ENCODE measurements at regions not wholly inside any gene's neighbourhood (a gene's known extent, or its start where the extent isn't known, plus 50 kb on each side); places are given as distances from the start of the nearest gene placed in this dataset.

DNA sequence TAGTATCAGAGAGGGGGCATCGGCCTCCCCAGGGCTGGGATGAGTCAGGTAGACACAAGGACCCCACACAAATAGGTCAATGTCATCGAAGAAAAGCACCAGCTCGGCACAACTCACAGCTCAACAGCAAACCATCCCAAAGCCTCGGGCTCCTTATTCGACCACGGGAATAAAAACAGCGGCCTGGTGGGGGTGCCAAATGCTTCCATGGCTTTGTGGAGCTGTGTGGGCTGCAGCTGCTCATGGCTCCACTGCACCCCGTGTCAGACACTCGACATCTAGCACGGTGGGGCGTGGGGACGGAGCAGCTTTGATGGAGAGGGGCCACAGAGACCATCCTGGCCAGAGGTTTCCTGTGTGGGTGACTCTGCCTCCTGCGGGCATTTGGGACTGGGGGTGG, 212.5 kb upstream of the SOX1 start:
- peaks cover 7 to 22% (median 13%) of the 10 kb centered on the region in 3 donors for H3K27me3 ChIP-seq (ENCODE audit: control insufficient read depth in 3 of 3, insufficient read depth in 3 of 3, low read length in 3 of 3)
- H3K9ac ChIP-seq (ENCODE audit: low read depth in 1 of 3, low read length in 3 of 3), result no peak overlapping the region
- H3K9me3 ChIP-seq (ENCODE audit: control insufficient read depth in 3 of 3, low read length in 3 of 3), result no peaks in the 10 kb centered on the region
- no peaks in the 10 kb centered on the region for H3K4me1 ChIP-seq (ENCODE audit: control insufficient read depth in 3 of 3, insufficient read depth in 3 of 3, low read length in 3 of 3)
- H3K4me3 ChIP-seq (ENCODE audit: low read length in 3 of 3), result no peak overlapping the region
- H3K36me3 ChIP-seq (ENCODE audit: control insufficient read depth in 3 of 3, insufficient read depth in 3 of 3, low read length in 3 of 3), result no peaks in the 10 kb centered on the region
- no peak overlapping the region for H3K27ac ChIP-seq (ENCODE audit: low read depth, low read length)

DNA sequence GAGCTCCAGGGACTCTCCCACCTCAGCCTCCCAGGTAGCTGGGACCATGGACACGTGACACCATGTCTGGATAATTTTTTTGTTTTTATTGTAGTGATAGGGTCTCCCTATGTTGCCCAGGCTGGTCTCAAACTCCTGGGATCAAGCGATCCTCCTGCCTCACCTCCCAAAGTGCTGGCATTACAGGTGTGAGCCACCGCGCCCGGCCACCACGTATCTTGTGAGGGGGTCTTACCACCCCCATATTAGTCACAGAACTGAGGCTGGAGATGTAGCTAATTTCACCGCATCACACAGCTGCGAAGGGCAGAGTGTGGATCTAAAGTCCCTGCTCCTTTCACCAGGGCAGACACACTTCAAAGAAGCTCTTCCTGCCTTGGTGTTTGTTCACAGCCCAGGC, 211.8 kb upstream of the SOX1 start:
- Histone ChIP-seq H3K27me3 (ENCODE audit: control insufficient read depth in 3 of 3, insufficient read depth in 3 of 3, low read length in 3 of 3) (peaks cover 7 to 22% (median 13%) of the 10 kb centered on the region in 3 donors), H3K36me3 (ENCODE audit: control insufficient read depth in 3 of 3, insufficient read depth in 3 of 3, low read length in 3 of 3) (no peaks in the 10 kb centered on the region), H3K9ac (ENCODE audit: low read depth in 1 of 3, low read length in 3 of 3) (no peak overlapping the region), H3K9me3 (ENCODE audit: control insufficient read depth in 3 of 3, low read length in 3 of 3) (no peaks in the 10 kb centered on the region), H3K27ac (ENCODE audit: low read depth, low read length) (no peak overlapping the region), H3K4me3 (ENCODE audit: low read length in 3 of 3) (no peak overlapping the region), H3K4me1 (ENCODE audit: control insufficient read depth in 3 of 3, insufficient read depth in 3 of 3, low read length in 3 of 3) (no peaks in the 10 kb centered on the region)

DNA sequence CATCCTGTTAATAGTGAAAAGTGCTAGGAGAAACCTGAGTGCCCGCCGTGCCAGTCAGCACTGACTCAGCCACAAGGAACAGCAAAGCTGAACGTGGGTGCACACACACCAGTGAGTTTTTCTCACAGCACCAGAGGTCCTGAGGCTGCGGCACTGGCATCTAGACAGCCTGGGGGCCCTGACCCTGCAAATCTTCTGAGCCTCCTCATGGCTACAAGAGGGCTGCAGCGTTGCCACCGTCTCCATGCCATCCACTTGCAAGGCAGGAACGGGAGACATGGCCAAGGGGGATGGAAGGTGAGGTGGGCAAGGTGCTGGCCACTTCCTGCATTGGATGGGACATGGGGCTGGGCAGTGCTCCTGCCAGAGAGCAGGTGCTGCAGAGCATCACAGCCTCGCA, 211.2 kb upstream of the SOX1 start:
- Histone ChIP-seq H3K36me3 (ENCODE audit: control insufficient read depth in 3 of 3, insufficient read depth in 3 of 3, low read length in 3 of 3) (no peaks in the 10 kb centered on the region), H3K9me3 (ENCODE audit: control insufficient read depth in 3 of 3, low read length in 3 of 3) (no peaks in the 10 kb centered on the region), H3K4me3 (ENCODE audit: low read length in 3 of 3) (no peak overlapping the region), H3K27me3 (ENCODE audit: control insufficient read depth in 3 of 3, insufficient read depth in 3 of 3, low read length in 3 of 3) (peaks cover 7 to 22% (median 13%) of the 10 kb centered on the region in 3 donors), H3K4me1 (ENCODE audit: control insufficient read depth in 3 of 3, insufficient read depth in 3 of 3, low read length in 3 of 3) (no peaks in the 10 kb centered on the region), H3K9ac (ENCODE audit: low read depth in 1 of 3, low read length in 3 of 3) (no peak overlapping the region), H3K27ac (ENCODE audit: low read depth, low read length) (no peak overlapping the region)

DNA sequence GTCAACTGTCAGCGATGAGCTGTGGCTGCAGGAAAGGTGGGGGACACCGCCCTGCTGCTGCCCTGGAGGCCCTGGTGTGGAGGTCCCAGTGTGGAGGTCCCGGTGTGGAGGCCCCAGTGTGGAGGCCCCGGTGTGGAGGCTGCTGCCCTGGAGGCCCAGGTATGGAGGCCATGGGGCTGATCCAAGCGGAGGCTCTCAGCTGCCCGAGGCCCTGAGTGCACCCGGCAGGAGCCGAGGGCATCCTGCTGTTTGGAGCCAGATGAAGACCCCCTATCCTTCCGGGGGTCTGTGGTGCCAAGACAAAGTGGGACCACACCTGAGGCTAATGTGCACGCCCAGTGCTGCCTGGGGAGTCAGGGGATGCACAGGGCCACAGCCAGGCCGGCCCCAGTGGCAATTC, 210.4 kb upstream of the SOX1 start:
- Histone ChIP-seq H3K36me3 (ENCODE audit: control insufficient read depth in 3 of 3, insufficient read depth in 3 of 3, low read length in 3 of 3) (no peaks in the 10 kb centered on the region), H3K9me3 (ENCODE audit: control insufficient read depth in 3 of 3, low read length in 3 of 3) (no peaks in the 10 kb centered on the region), H3K27ac (ENCODE audit: low read depth, low read length) (no peak overlapping the region), H3K4me1 (ENCODE audit: control insufficient read depth in 3 of 3, insufficient read depth in 3 of 3, low read length in 3 of 3) (no peaks in the 10 kb centered on the region), H3K27me3 (ENCODE audit: control insufficient read depth in 3 of 3, insufficient read depth in 3 of 3, low read length in 3 of 3) (peaks cover 3 to 22% (median 13%) of the 10 kb centered on the region in 3 donors), H3K9ac (ENCODE audit: low read depth in 1 of 3, low read length in 3 of 3) (no peak overlapping the region), H3K4me3 (ENCODE audit: low read length in 3 of 3) (no peak overlapping the region)

DNA sequence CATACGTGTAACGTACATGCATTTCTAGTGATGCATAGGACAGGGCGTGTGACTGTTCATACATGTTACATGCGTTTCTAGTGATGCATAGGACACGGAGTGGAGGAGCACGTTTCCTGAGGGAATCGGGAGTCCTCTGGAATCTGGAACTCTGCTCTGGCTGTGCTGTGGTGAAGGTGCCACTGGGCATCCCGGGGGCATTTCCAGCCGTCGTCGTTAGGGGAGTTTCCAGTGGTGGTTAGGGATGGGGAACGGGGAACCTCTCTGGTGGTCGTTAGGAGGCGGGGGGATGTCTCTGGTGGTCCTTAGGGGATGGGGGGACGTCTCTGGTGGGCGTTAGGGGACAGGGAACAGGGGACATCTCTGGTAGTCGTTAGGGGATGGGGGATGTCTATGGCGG, 209.6 kb upstream of the SOX1 start:
- Histone ChIP-seq H3K9me3 (ENCODE audit: control insufficient read depth in 3 of 3, low read length in 3 of 3) (peaks cover 0 to 4% (median 2%) of the 10 kb centered on the region in 3 donors), H3K36me3 (ENCODE audit: control insufficient read depth in 3 of 3, insufficient read depth in 3 of 3, low read length in 3 of 3) (no peaks in the 10 kb centered on the region), H3K4me1 (ENCODE audit: control insufficient read depth in 3 of 3, insufficient read depth in 3 of 3, low read length in 3 of 3) (no peaks in the 10 kb centered on the region)

DNA sequence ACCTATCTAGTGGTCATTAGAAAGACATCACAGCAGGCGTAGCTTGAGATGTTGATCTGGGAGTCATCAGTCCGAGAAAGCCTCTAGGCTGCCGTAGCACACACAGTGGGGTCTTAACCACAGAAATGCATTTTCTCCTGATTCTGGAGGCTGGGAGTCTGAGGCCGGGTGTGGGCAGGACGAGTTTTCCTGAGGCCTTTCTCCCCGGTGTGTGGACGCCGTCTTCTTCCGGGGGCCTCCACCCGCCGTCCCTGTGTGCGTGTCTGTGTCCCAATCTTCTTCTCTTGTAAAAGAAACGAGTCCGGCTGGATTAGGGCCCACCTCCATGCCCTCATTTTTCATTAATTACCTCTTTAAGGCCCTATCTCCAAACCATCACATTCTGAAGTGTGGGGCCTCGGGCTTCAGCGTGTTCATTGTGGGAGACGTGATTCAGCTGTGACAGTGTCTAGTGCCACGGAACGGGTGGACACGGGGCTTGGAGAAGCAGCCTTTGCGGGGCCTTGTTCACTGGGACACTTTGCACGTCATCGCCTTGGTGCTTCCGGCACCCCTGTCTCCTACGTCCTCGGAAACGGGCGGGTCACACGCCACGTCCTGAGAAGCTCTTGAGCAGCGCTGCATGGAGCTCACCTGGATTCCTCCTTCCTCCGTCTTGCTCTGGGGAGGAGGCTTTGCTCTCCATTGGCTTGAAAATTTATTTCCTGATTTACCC, 208.9 kb upstream of the SOX1 start:
- no peaks in the 10 kb centered on the region for H3K36me3 ChIP-seq (ENCODE audit: control insufficient read depth in 3 of 3, insufficient read depth in 3 of 3, low read length in 3 of 3)
- H3K4me3 ChIP-seq (ENCODE audit: low read length in 3 of 3), result no peak overlapping the region
- peaks cover 0 to 18% (median 5%) of the 10 kb centered on the region in 3 donors for H3K27me3 ChIP-seq (ENCODE audit: control insufficient read depth in 3 of 3, insufficient read depth in 3 of 3, low read length in 3 of 3)
- peaks cover 0 to 4% (median 2%) of the 10 kb centered on the region in 3 donors for H3K9me3 ChIP-seq (ENCODE audit: control insufficient read depth in 3 of 3, low read length in 3 of 3)
- H3K4me1 ChIP-seq (ENCODE audit: control insufficient read depth in 3 of 3, insufficient read depth in 3 of 3, low read length in 3 of 3), result no peaks in the 10 kb centered on the region
- no peak overlapping the region for H3K9ac ChIP-seq (ENCODE audit: low read depth in 1 of 3, low read length in 3 of 3)
- H3K27ac ChIP-seq (ENCODE audit: low read depth, low read length), result no peak overlapping the region

More for the DNA sequence above, 209.6 kb upstream of the SOX1 start:
- Histone ChIP-seq H3K27me3 (ENCODE audit: control insufficient read depth in 3 of 3, insufficient read depth in 3 of 3, low read length in 3 of 3) (peaks cover 1 to 20% (median 9%) of the 10 kb centered on the region in 3 donors), H3K9ac (ENCODE audit: low read depth in 1 of 3, low read length in 3 of 3) (no peak overlapping the region), H3K27ac (ENCODE audit: low read depth, low read length) (no peak overlapping the region), H3K4me3 (ENCODE audit: low read length in 3 of 3) (no peak overlapping the region)

DNA sequence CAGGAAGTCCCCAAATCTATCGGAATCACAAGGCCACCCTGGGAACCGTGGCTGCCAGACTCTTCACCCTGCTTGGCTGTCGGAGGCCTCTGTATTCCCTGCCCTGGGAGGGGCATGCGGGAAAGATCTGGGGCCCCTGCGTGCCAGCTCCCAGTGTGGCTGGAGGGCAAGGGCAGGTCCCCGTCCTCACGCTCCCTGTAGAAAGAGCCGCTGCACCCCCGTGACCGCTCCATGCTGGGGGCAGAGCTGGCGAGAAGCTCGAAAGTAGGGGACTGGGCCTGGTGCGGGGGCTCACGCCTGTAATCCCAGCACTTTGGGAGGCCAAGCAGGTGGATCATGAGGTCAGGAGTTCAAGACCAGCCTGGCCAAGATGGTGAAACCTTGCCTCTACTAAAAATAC, 208.4 kb upstream of the SOX1 start:
- H3K27ac ChIP-seq (ENCODE audit: low read depth, low read length), result no peak overlapping the region
- peaks cover 0 to 19% (median 5%) of the 10 kb centered on the region in 3 donors for H3K27me3 ChIP-seq (ENCODE audit: control insufficient read depth in 3 of 3, insufficient read depth in 3 of 3, low read length in 3 of 3)
- H3K36me3 ChIP-seq (ENCODE audit: control insufficient read depth in 3 of 3, insufficient read depth in 3 of 3, low read length in 3 of 3), result no peaks in the 10 kb centered on the region
- H3K9me3 ChIP-seq (ENCODE audit: control insufficient read depth in 3 of 3, low read length in 3 of 3), result peaks cover 0 to 4% (median 2%) of the 10 kb centered on the region in 3 donors
- no peak overlapping the region for H3K9ac ChIP-seq (ENCODE audit: low read depth in 1 of 3, low read length in 3 of 3)
- H3K4me3 ChIP-seq (ENCODE audit: low read length in 3 of 3), result no peak overlapping the region
- H3K4me1 ChIP-seq (ENCODE audit: control insufficient read depth in 3 of 3, insufficient read depth in 3 of 3, low read length in 3 of 3), result no peaks in the 10 kb centered on the region

DNA sequence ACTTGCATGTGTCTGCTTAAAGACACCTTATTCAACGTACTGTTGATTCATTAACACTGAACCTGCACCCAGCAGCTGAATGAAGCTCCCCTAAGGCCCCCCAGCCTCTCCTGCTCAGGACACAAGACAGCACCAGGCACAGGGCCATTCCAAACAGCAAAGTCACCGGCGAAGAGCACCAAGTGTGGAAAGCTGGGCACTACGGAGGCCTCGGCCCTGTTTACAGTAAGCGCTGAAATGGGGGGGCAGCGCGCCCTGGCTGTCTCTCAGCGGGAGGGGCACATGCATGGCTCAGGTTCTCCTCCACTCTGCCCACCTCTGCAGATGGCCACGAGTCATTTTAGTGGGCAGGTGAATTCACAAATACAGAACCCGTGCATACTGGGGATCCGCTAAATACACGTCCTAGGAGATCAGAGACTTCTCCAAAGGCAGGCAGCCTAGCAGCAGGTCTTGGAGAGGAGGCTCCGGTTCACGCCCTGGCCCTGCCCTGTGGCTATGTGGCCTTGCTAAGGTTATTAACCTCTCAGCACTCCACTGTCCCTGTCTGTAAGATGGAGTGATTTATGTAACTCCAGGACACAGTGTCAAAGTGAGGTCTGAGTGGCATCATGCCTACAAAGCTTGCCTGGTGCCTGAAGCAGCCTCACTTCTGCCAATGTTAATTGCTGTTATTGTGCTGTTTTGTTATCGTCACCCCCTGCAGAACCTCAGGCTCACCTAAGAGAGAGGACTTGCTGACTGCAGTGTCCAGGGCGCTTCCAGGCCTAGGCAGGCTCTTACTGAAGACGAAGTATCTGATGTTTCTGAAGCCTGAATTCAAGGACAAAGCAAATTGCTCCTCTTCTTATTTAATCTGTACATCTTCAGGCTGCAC, 207.4 kb upstream of the SOX1 start:
- peaks cover 0 to 14% (median 5%) of the 10 kb centered on the region in 3 donors for H3K27me3 ChIP-seq (ENCODE audit: control insufficient read depth in 3 of 3, insufficient read depth in 3 of 3, low read length in 3 of 3)
- H3K27ac ChIP-seq (ENCODE audit: low read depth, low read length), result no peak overlapping the region
- no peak overlapping the region for H3K4me3 ChIP-seq (ENCODE audit: low read length in 3 of 3)

DNA sequence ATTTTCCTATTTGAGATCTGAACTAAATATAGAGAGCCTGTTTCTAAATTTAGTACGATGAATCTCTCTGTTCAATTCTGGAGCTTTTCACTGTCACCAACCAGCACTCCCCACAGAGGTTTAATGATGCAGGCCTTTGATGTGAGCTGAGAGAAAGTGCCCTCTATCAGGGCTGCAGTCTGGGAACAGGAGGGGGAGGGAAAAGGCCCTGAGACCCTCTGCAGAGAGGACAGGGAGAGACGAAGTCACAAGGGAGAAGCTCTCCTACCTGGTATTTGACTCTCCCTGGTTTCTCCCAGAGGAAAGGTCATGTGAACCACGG, 206.8 kb upstream of the SOX1 start:
- H3K9me3 ChIP-seq (ENCODE audit: control insufficient read depth in 3 of 3, low read length in 3 of 3), result peaks cover 0 to 4% (median 2%) of the 10 kb centered on the region in 3 donors
- H3K9ac ChIP-seq (ENCODE audit: low read depth in 1 of 3, low read length in 3 of 3), result no peak overlapping the region
- H3K27me3 ChIP-seq (ENCODE audit: control insufficient read depth in 3 of 3, insufficient read depth in 3 of 3, low read length in 3 of 3), result peaks cover 0 to 13% (median 5%) of the 10 kb centered on the region in 3 donors
- no peak overlapping the region for H3K27ac ChIP-seq (ENCODE audit: low read depth, low read length)
- H3K4me3 ChIP-seq (ENCODE audit: low read length in 3 of 3), result no peak overlapping the region
- H3K4me1 ChIP-seq (ENCODE audit: control insufficient read depth in 3 of 3, insufficient read depth in 3 of 3, low read length in 3 of 3), result no peaks in the 10 kb centered on the region
- H3K36me3 ChIP-seq (ENCODE audit: control insufficient read depth in 3 of 3, insufficient read depth in 3 of 3, low read length in 3 of 3), result no peaks in the 10 kb centered on the region

More for the DNA sequence above, 207.4 kb upstream of the SOX1 start:
- H3K9me3 ChIP-seq (ENCODE audit: control insufficient read depth in 3 of 3, low read length in 3 of 3), result peaks cover 0 to 4% (median 2%) of the 10 kb centered on the region in 3 donors
- no peaks in the 10 kb centered on the region for H3K4me1 ChIP-seq (ENCODE audit: control insufficient read depth in 3 of 3, insufficient read depth in 3 of 3, low read length in 3 of 3)
- no peak overlapping the region for H3K9ac ChIP-seq (ENCODE audit: low read depth in 1 of 3, low read length in 3 of 3)
- H3K36me3 ChIP-seq (ENCODE audit: control insufficient read depth in 3 of 3, insufficient read depth in 3 of 3, low read length in 3 of 3), result no peaks in the 10 kb centered on the region

DNA sequence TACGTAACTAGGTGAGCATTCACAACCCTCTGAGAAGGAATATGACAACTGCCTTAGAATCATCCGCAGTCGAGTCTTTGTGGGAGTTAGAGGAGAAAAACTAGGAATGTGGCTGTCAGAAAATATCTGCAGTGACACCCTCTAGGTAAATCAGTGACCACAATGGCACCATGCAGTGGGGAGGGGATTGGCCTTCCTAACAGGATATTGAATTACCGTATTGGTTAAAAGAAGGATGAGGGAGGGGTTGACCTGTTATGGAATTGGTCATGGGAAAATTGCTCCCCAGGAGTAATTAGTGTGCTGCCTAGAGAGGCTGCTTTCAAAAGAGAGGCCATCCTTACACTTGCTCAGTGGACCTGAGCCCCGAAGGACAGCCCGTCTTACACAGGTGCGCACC, 205.6 kb upstream of the SOX1 start:
- H3K27ac ChIP-seq (ENCODE audit: low read depth, low read length), result no peak overlapping the region
- no peaks in the 10 kb centered on the region for H3K4me1 ChIP-seq (ENCODE audit: control insufficient read depth in 3 of 3, insufficient read depth in 3 of 3, low read length in 3 of 3)
- no peak overlapping the region for H3K4me3 ChIP-seq (ENCODE audit: low read length in 3 of 3)
- peaks cover 0 to 4% (median 2%) of the 10 kb centered on the region in 3 donors for H3K9me3 ChIP-seq (ENCODE audit: control insufficient read depth in 3 of 3, low read length in 3 of 3)
- H3K27me3 ChIP-seq (ENCODE audit: control insufficient read depth in 3 of 3, insufficient read depth in 3 of 3, low read length in 3 of 3), result peaks cover 0 to 13% (median 0%) of the 10 kb centered on the region in 3 donors
- no peak overlapping the region for H3K9ac ChIP-seq (ENCODE audit: low read depth in 1 of 3, low read length in 3 of 3)
- H3K36me3 ChIP-seq (ENCODE audit: control insufficient read depth in 3 of 3, insufficient read depth in 3 of 3, low read length in 3 of 3), result no peaks in the 10 kb centered on the region

Data from skeletal muscle tissue (tissue), 3 donors.